Pancreas (tissue), 10 donors: ENCODE measurements at regions not wholly inside any gene's neighbourhood (a gene's known extent, or its start where the extent isn't known, plus 50 kb on each side); places are given as distances from the start of the nearest gene placed in this dataset.
"Not testable (repeated sequence)": the region's sequence is repeated elsewhere in the genome, so short reads cannot be mapped to it uniquely, and the experiment has no call there.

Source experiments
- ATAC-seq, 4 donors: fragments of 200-7000 bp; cut with Tn5 transposase; one replicate each; pipeline versions ENCODE4 v1.8.0 to v1.9.1; 2020; ENCODE audit warnings: mild to moderate bottlenecking in 4 of 4, moderate library complexity in 4 of 4
- DNase-seq, 6 donors: peaks; one replicate each; pipeline ENCODE4 v3.0.0-alpha.2; 2020
- FAIRE-seq: peaks from 2 replicates; lab custom pipeline; 2012; peaks lifted over from hg19 to GRCh38; lab: Jason Lieb, UNC
- H3K27ac ChIP-seq, 4 donors: fragments of 200-600 bp; sonication (generic); 1 replicate in 3 of 4; 2 replicates in 1 of 4; pipeline versions ENCODE4 v1.5.0 to v1.8.0; 2020
- H3K27me3 ChIP-seq, 4 donors: fragments of 200-600 bp; one replicate each; pipeline ENCODE4 v1.8.0; 2021
- H3K36me3 ChIP-seq, 3 donors: fragments of 200-600 bp; sonication (generic) in 1 of 3; one replicate each; pipeline versions ENCODE4 v1.5.0 to v1.8.0; 2020 to 2021
- H3K4me1 ChIP-seq, 3 donors: fragments of 200-600 bp; one replicate each; pipeline ENCODE4 v1.8.0; 2021
- H3K4me3 ChIP-seq, 4 donors: fragments of 200-600 bp; sonication (generic) in 2 of 4; one replicate each; pipeline versions ENCODE4 v1.5.0 to v1.8.0; 2020 to 2021
- H3K9me3 ChIP-seq, 4 donors: fragments of 200-600 bp; one replicate each; pipeline ENCODE4 v1.8.0; 2021
- WGBS, 2 donors: extraction: QIAGEN DNeasy Blood & Tissue Kit; methylation state at CpG; one replicate each; pipeline ENCODE4 v1.1.7; 2013; 5-methylcytosine and 5-hydroxymethylcytosine counted together
- intact Hi-C, 3 donors: fragments of 100-400 bp; cut with DNase I; formaldehyde crosslinking; loops; one replicate each; pipeline versions ENCODE4 v1.11.1 to v1.14.2; 2022
- TF ChIP-seq, protein P1 (sequence below), 4 donors: fragments of 200-600 bp; sonication (generic) in 3 of 4; IDR thresholded peaks; one replicate each; pipeline versions ENCODE4 v1.5.0 to v1.8.0; 2021; ENCODE audit warnings: antibody characterized with exemption in 4 of 4
- donor health status: healthy with polysubstance abuse.
- donor health status: DM: no; HTN: no; CAD: no; lungs with moderate emphysema.
- donor health status: DM: no; HTN: no; CAD: no.
- donor health status: control.
- donor health status: control.
- donor health status: Bipolar disorder and iron deficiency.
- donor health status: DM: yes; HTN: yes; CAD: no.
- donor health status: DM: no; HTN: no; CAD: no.
- donor health status: DM: no; HTN: no; CAD: no.
- donor health status: DM: yes; HTN: yes; CAD: no.

DNA sequence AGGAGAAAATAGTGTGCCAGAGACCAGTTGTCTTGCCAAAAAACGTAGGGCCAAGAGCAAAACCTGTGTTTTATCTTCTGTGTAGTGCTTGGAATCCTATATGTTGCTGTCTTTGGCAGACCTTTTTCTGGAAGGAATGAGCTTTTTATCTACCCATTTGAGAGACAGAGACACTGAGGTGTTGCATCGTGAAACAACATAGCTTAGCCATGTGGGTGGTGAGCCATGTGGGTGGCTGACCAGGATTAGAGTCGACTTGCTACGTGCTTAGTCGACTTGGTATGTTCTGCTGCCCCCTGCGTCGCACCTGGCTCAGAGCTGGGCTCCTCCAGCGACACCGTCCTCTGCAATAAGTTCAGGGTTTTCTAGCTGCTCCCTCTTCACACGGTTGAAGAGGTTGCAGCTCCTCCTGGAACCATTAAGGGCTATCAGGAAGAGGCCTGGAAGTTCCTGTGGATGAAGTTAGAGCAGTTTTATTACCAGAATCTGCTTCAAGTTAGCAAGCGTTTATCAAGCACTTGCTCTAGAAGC is 175.8 kb downstream of the SH2D4B start:
- no peak for DNase-seq
- H3K4me1 ChIP-seq: no peaks in the 10 kb centered on the region
- no peak for ATAC-seq
- H3K4me3 ChIP-seq: no peak overlapping the region
- WGBS, 2 donors: 73 to 81% methylated on average over 11 of the region's 11 CpGs
- no peak for FAIRE-seq
- no peaks in the 10 kb centered on the region for H3K9me3 ChIP-seq
- no peaks in the 10 kb centered on the region for H3K27me3 ChIP-seq
- H3K36me3 ChIP-seq: no peaks in the 10 kb centered on the region
- TF ChIP-seq, protein P1, sequence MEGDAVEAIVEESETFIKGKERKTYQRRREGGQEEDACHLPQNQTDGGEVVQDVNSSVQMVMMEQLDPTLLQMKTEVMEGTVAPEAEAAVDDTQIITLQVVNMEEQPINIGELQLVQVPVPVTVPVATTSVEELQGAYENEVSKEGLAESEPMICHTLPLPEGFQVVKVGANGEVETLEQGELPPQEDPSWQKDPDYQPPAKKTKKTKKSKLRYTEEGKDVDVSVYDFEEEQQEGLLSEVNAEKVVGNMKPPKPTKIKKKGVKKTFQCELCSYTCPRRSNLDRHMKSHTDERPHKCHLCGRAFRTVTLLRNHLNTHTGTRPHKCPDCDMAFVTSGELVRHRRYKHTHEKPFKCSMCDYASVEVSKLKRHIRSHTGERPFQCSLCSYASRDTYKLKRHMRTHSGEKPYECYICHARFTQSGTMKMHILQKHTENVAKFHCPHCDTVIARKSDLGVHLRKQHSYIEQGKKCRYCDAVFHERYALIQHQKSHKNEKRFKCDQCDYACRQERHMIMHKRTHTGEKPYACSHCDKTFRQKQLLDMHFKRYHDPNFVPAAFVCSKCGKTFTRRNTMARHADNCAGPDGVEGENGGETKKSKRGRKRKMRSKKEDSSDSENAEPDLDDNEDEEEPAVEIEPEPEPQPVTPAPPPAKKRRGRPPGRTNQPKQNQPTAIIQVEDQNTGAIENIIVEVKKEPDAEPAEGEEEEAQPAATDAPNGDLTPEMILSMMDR (IDR thresholded peaks at IDR 0.05): no peak
- intact Hi-C loops: no loop called here
- no peak overlapping the region for H3K27ac ChIP-seq

DNA sequence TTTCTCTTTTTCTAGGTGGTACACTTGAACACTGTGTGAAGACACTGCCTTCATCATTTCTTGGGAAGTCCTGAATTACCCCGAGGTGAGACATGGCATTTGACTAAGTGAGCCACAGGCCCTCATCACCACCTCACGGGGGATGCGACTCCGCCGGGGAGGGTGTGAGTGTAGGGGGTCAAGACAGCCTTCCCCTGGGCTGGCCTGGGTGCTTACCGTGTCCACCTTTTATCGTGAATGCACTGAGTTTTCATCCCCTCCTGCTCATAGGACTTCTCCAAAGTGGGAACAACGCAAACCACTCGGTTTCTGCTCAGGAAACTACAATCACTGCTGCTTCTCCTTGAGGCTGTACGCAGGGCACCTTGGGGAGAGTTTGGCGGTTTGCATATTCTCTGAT is 176.9 kb downstream of the SH2D4B start:
- ATAC-seq: no peak
- Histone ChIP-seq H3K27me3 (no peaks in the 10 kb centered on the region), H3K36me3 (no peaks in the 10 kb centered on the region), H3K9me3 (no peaks in the 10 kb centered on the region), H3K4me3 (no peak overlapping the region), H3K27ac (no peak overlapping the region), H3K4me1 (no peaks in the 10 kb centered on the region)
- TF ChIP-seq, protein P1 (IDR thresholded peaks at IDR 0.05): no peak
- DNase-seq: no peak
- no peak for FAIRE-seq
- WGBS, 2 donors: 80 to 87% methylated on average over 11 of the region's 11 CpGs
- intact Hi-C loops: no loop called here

DNA sequence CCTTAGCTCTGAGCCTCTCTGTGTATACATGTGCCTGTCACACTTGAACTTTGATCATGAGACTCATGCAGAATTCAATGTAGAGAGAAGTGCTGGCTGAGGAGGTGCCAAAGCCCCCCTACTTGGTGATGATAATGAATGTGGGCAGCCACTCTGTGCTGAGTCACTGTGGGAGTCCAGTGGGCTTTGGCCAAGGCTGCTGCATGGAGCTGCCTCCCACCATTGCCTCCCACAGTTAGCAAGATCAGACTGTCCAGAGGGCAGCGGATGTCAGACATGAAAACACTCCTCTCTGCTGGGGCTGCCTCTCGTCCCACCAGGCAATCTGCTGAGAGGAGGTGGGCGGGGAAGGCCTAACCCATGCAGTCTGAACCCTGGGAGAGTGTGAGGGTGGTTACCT is 180.3 kb downstream of the SH2D4B start:
- no peaks in the 10 kb centered on the region for H3K36me3 ChIP-seq
- 74 to 76% methylated on average over 3 of the region's 3 CpGs for WGBS, 2 donors
- no peak for DNase-seq
- intact Hi-C loops: no loop called here
- H3K27me3 ChIP-seq: no peaks in the 10 kb centered on the region
- H3K4me3 ChIP-seq: no peak overlapping the region
- H3K27ac ChIP-seq: no peak overlapping the region
- no peak for ATAC-seq
- TF ChIP-seq, protein P1 (IDR thresholded peaks at IDR 0.05): no peak
- H3K9me3 ChIP-seq: no peaks in the 10 kb centered on the region
- no peaks in the 10 kb centered on the region for H3K4me1 ChIP-seq
- FAIRE-seq: no peak

DNA sequence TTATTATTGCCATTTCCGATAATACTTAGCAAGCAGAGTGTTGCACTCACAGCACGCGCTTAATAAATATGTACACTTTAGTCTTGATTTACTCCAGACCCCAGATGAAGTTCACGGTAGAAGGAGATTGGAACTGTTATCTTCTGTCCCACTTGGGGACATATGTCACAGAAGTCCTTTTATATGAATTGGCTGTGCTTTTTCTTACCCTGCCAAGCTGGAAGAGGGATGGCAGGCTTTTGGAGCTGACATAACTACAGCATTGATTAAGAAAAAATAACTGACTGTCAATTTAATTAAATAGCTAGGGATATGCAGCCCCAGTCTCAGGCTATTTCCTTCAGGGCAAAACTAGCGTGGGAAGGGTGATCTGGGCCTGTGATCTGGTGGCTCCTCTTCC is 182.2 kb downstream of the SH2D4B start:
- TF ChIP-seq, protein P1 (IDR thresholded peaks at IDR 0.05): no peak
- H3K27ac ChIP-seq: no peak overlapping the region
- DNase-seq: no peak
- no peak for ATAC-seq
- H3K36me3 ChIP-seq: no peaks in the 10 kb centered on the region
- H3K9me3 ChIP-seq: no peaks in the 10 kb centered on the region
- WGBS, 2 donors: 79 to 89% methylated on average over 5 of the region's 5 CpGs
- intact Hi-C loops: no loop called here
- H3K4me1 ChIP-seq: no peaks in the 10 kb centered on the region
- no peak for FAIRE-seq
- no peaks in the 10 kb centered on the region for H3K27me3 ChIP-seq
- no peak overlapping the region for H3K4me3 ChIP-seq

DNA sequence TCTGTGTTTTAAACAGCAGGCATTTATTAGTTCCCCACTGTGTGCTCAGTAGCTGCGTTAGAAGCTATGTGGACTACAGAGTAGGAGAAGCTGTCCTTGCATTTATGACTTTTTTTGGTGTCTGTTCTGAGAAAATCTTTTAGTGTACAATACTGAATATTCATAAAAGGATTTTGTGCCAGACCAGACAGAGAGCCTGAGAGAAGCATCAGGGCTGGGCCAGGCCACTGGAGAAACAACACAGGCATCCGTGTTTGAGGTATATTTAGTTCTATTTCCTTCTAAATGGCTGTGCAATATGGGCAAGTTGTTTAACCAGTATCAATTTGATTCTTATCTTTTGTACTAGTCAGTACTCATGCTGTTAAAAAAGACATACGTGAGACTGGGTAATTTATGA is 182.8 kb downstream of the SH2D4B start:
- ATAC-seq (no peak), DNase-seq (no peak), FAIRE-seq (no peak)
- H3K4me3 ChIP-seq: no peak overlapping the region
- H3K4me1 ChIP-seq: no peaks in the 10 kb centered on the region
- 57 to 64% methylated on average over 3 of the region's 3 CpGs for WGBS, 2 donors
- H3K27me3 ChIP-seq: no peaks in the 10 kb centered on the region
- no peaks in the 10 kb centered on the region for H3K9me3 ChIP-seq
- no peaks in the 10 kb centered on the region for H3K36me3 ChIP-seq
- intact Hi-C loops: no loop called here
- no peak overlapping the region for H3K27ac ChIP-seq
- TF ChIP-seq, protein P1 (IDR thresholded peaks at IDR 0.05): no peak

DNA sequence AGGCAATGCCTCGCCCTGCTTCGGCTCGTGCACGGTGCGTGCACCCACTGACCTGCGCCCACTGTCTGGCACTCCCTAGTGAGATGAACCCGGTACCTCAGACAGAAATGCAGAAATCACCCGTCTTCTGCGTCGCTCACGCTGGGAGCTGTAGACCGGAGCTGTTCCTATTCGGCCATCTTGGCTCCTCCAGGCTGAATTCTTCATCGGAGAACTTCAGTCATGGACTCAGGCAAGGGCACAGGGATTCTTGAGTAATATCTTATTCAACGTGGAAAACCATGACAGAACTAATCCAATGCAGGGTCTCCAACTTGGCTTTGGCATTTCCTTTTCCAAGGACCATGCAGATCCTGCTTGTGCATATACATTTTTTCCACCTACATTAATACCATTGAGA is 190.7 kb downstream of the SH2D4B start:
- WGBS, 2 donors: 81 to 89% methylated on average over 9 to 14 of the region's 15 CpGs
- intact Hi-C loops, DNase-seq, H3K4me1 ChIP-seq, ATAC-seq, H3K27me3 ChIP-seq, H3K36me3 ChIP-seq, H3K27ac ChIP-seq, FAIRE-seq, H3K4me3 ChIP-seq, H3K9me3 ChIP-seq: not testable (repeated sequence)
